IPS DF 6.9 (cell line): ENCODE measurements at regions not wholly inside any gene's neighbourhood (a gene's known extent, or its start where the extent isn't known, plus 50 kb on each side); places are given as distances from the start of the nearest gene placed in this dataset.

ENCODE experiments used
- DNase-seq: peaks from one replicate; pipeline ENCODE4 v3.0.0-alpha.2; 2013; ENCODE audit warnings: low read depth, low spot score
- H3K27ac ChIP-seq: one replicate; pipeline ENCODE4 v1.5.1; 2013; ENCODE audit warnings: low read length, control low read depth
- H3K27me3 ChIP-seq: 2 replicates; pipeline ENCODE4 v1.6.1; 2013; ENCODE audit warnings: mild to moderate bottlenecking, low read length; ENCODE audit not compliant: control insufficient read depth, insufficient read depth
- H3K36me3 ChIP-seq: 2 replicates; pipeline ENCODE4 v1.6.1; 2013; ENCODE audit warnings: low read length; ENCODE audit not compliant: control insufficient read depth, insufficient read depth
- H3K4me1 ChIP-seq: 2 replicates; pipeline ENCODE4 v1.6.1; 2013; ENCODE audit warnings: low read length; ENCODE audit not compliant: control insufficient read depth, insufficient read depth
- H3K4me3 ChIP-seq: 2 replicates; pipeline ENCODE4 v1.5.1; 2013; ENCODE audit warnings: mild to moderate bottlenecking, low read length
- H3K9me3 ChIP-seq: 2 replicates; pipeline ENCODE4 v1.6.1; 2013; ENCODE audit warnings: low read length, inconsistent platforms; ENCODE audit not compliant: control insufficient read depth, insufficient read depth
- WGBS: extraction: QIAGEN DNeasy Blood & Tissue Kit; methylation state at CpG from one replicate; pipeline ENCODE4 v1.1.7; 2013; ENCODE audit warnings: mixed read lengths, missing lambda C conversion rate; ENCODE audit not compliant: insufficient read length, insufficient coverage; 5-methylcytosine and 5-hydroxymethylcytosine counted together

GRCh38 chr3:177484206-177484605, 286.9 kb upstream of the TBL1XR1 start:
- no peak overlapping the region for H3K4me3 ChIP-seq
- no peak for DNase-seq
- no peak overlapping the region for H3K27ac ChIP-seq
- no peaks in the 10 kb centered on the region for H3K27me3 ChIP-seq
- no CpG with 5 or more reads among the region's 3 CpGs for WGBS
- no peaks in the 10 kb centered on the region for H3K36me3 ChIP-seq
- H3K9me3 ChIP-seq: no peaks in the 10 kb centered on the region
- H3K4me1 ChIP-seq: peaks cover 2% of the 10 kb centered on the region; the same call in 1 of the 2 replicates

GRCh38 chr3:177484926-177485325, 287.6 kb upstream of the TBL1XR1 start:
- Histone ChIP-seq H3K4me3 (no peak overlapping the region), H3K27me3 (no peaks in the 10 kb centered on the region), H3K4me1 (peaks cover 2% of the 10 kb centered on the region; the same call in 1 of the 2 replicates), H3K27ac (no peak overlapping the region), H3K9me3 (no peaks in the 10 kb centered on the region), H3K36me3 (no peaks in the 10 kb centered on the region)
- DNase-seq: no peak
- no CpG with 5 or more reads among the region's 2 CpGs for WGBS

GRCh38 chr3:177487635-177488186, 290.4 kb upstream of the TBL1XR1 start:
- no peak overlapping the region for H3K27ac ChIP-seq
- peaks cover 2% of the 10 kb centered on the region; the same call in 1 of the 2 replicates for H3K4me1 ChIP-seq
- no peak overlapping the region for H3K4me3 ChIP-seq
- H3K9me3 ChIP-seq: no peaks in the 10 kb centered on the region
- WGBS: no CpG with 5 or more reads among the region's 3 CpGs
- H3K36me3 ChIP-seq: no peaks in the 10 kb centered on the region
- no peaks in the 10 kb centered on the region for H3K27me3 ChIP-seq
- no peak for DNase-seq

GRCh38 chr3:177488740-177489139, 291.5 kb upstream of the TBL1XR1 start:
- no CpG with 5 or more reads among the region's 2 CpGs for WGBS
- Histone ChIP-seq H3K4me3 (no peak overlapping the region), H3K27ac (no peak overlapping the region), H3K9me3 (no peaks in the 10 kb centered on the region), H3K36me3 (no peaks in the 10 kb centered on the region), H3K27me3 (no peaks in the 10 kb centered on the region), H3K4me1 (no peaks in the 10 kb centered on the region)
- DNase-seq: no peak

GRCh38 chr3:177490626-177491025, 293.3 kb upstream of the TBL1XR1 start:
- Histone ChIP-seq H3K4me1 (no peaks in the 10 kb centered on the region), H3K27me3 (no peaks in the 10 kb centered on the region), H3K9me3 (no peaks in the 10 kb centered on the region), H3K4me3 (no peak overlapping the region), H3K36me3 (no peaks in the 10 kb centered on the region), H3K27ac (no peak overlapping the region)
- DNase-seq: no peak
- WGBS: no CpG with 5 or more reads among the region's 3 CpGs

GRCh38 chr3:177491296-177492032, 294.2 kb upstream of the TBL1XR1 start:
- Histone ChIP-seq H3K27ac (no peak overlapping the region), H3K4me3 (no peak overlapping the region), H3K27me3 (no peaks in the 10 kb centered on the region), H3K36me3 (no peaks in the 10 kb centered on the region), H3K4me1 (no peaks in the 10 kb centered on the region), H3K9me3 (no peaks in the 10 kb centered on the region)
- DNase-seq: no peak
- WGBS: no CpG with 5 or more reads among the region's 7 CpGs

- DNase-seq: no peak
- no peak overlapping the region for H3K4me3 ChIP-seq
- H3K27ac ChIP-seq: no peak overlapping the region
- no CpG with 5 or more reads among the region's 2 CpGs for WGBS
- no peaks in the 10 kb centered on the region for H3K9me3 ChIP-seq
- no peaks in the 10 kb centered on the region for H3K4me1 ChIP-seq
- no peaks in the 10 kb centered on the region for H3K27me3 ChIP-seq
- no peaks in the 10 kb centered on the region for H3K36me3 ChIP-seq
Observed at GRCh38 chr3:177493091-177493490, 295.8 kb upstream of the TBL1XR1 start.

- no CpG with 5 or more reads among the region's 3 CpGs for WGBS
- no peaks in the 10 kb centered on the region for H3K9me3 ChIP-seq
- DNase-seq: no peak
- H3K4me1 ChIP-seq: no peaks in the 10 kb centered on the region
- H3K27ac ChIP-seq: no peak overlapping the region
- no peaks in the 10 kb centered on the region for H3K36me3 ChIP-seq
- no peak overlapping the region for H3K4me3 ChIP-seq
- no peaks in the 10 kb centered on the region for H3K27me3 ChIP-seq
Observed at GRCh38 chr3:177494216-177494615, 296.9 kb upstream of the TBL1XR1 start.

GRCh38 chr3:177495566-177495965, 298.3 kb upstream of the TBL1XR1 start:
- Histone ChIP-seq H3K36me3 (no peaks in the 10 kb centered on the region), H3K4me1 (no peaks in the 10 kb centered on the region), H3K4me3 (no peak overlapping the region), H3K9me3 (no peaks in the 10 kb centered on the region), H3K27me3 (no peaks in the 10 kb centered on the region), H3K27ac (no peak overlapping the region)
- DNase-seq: no peak

GRCh38 chr3:177498037-177498857, 301.0 kb upstream of the TBL1XR1 start:
- DNase-seq: no peak
- no peaks in the 10 kb centered on the region for H3K27me3 ChIP-seq
- WGBS: no CpG with 5 or more reads among the region's 5 CpGs
- H3K4me1 ChIP-seq: no peaks in the 10 kb centered on the region
- H3K4me3 ChIP-seq: no peak overlapping the region
- no peak overlapping the region for H3K27ac ChIP-seq
- H3K36me3 ChIP-seq: no peaks in the 10 kb centered on the region
- no peaks in the 10 kb centered on the region for H3K9me3 ChIP-seq
